HCT116 (cell line): ENCODE measurements at regions not wholly inside any gene's neighbourhood (a gene's known extent, or its start where the extent isn't known, plus 50 kb on each side); places are given as distances from the start of the nearest gene placed in this dataset.

Source experiments
- ATAC-seq: fragments of 200-7000 bp; cut with Tn5 transposase; 2 replicates; pipeline ENCODE4 v1.9.1; 2020; ENCODE audit warnings: mild to moderate bottlenecking, moderate library complexity
- BruUV-seq: library from RNA; stranded (reverse); fragments of 400-500 nt; replicated peaks from 2 replicates; lab custom pipeline; 2021; lab: Mats Ljungman, UMichigan
- CTCF ChIA-PET: fragments of 300-600 bp; sonication (Branson Sonifier 250); formaldehyde crosslinking; loops from one replicate; lab custom pipeline; 2021; ENCODE audit warnings: antibody characterized with exemption; lab: Charles Lee
- POLR2A ChIA-PET: fragments of 300-600, 350-600 bp; sonication (Branson Sonifier 250); formaldehyde crosslinking; loops from one replicate; lab custom pipeline; 2021; ENCODE audit warnings: antibody characterized with exemption; lab: Charles Lee
- RAD21 ChIA-PET, 2 experiments: fragments of 300-600 bp; sonication (Branson Sonifier 250); formaldehyde crosslinking; loops; one replicate each; lab custom pipeline; 2023; ENCODE audit warnings: low total read pairs in 2 of 2; ENCODE audit not compliant: uncharacterized antibody in 2 of 2, unreplicated experiment in 2 of 2, low non-redundant PET in 1 of 2; lab: Charles Lee
- DNase-seq: peaks from one replicate; pipeline ENCODE4 v3.0.0-alpha.2; 2010; ENCODE audit warnings: low read depth, low spot score
- H2AFZ ChIP-seq: fragments of 200-600 bp; shearing (Covaris generic), sonication (generic); 2 replicates; pipeline ENCODE4 v1.6.1; 2017; ENCODE audit warnings: low read depth, mixed run types, mixed read lengths, antibody characterized with exemption, low read length; ENCODE audit not compliant: poor library complexity, severe bottlenecking
- H3K27ac ChIP-seq: 2 replicates; pipeline ENCODE4 v1.5.1; 2012; ENCODE audit warnings: low read depth, low read length
- H3K27me3 ChIP-seq: fragments of 200-600 bp; sonication (generic); 2 replicates; pipeline ENCODE4 v1.6.1; 2016; ENCODE audit warnings: mixed run types, low read length, mixed read lengths; ENCODE audit not compliant: insufficient read depth
- H3K36me3 ChIP-seq, 2 experiments: fragments of 200-500 bp in 1 of 2; fragments of 200-600 bp in 1 of 2; sonication (Bioruptor generic) in 1 of 2; sonication (generic) in 1 of 2; 2 replicates each; pipeline versions ENCODE4 v1.5.1 to v1.6.1; 2014 to 2016; ENCODE audit warnings: low read length in 2 of 2, inconsistent platforms in 1 of 2, mixed read lengths in 1 of 2, mixed run types in 1 of 2; ENCODE audit not compliant: insufficient read depth in 2 of 2, control insufficient read depth in 1 of 2
- H3K4me1 ChIP-seq, 2 experiments: fragments of 200-600 bp in 1 of 2; sonication (generic) in 1 of 2; 2 replicates each; pipeline versions ENCODE4 v1.5.1 to v1.6.1; 2012 to 2017; ENCODE audit warnings: low read length in 2 of 2, inconsistent platforms in 1 of 2, mild to moderate bottlenecking in 1 of 2, mixed read lengths in 1 of 2, mixed run types in 1 of 2, moderate library complexity in 1 of 2; ENCODE audit not compliant: insufficient read depth in 2 of 2, control insufficient read depth in 1 of 2
- H3K4me2 ChIP-seq: fragments of 200-600 bp; sonication (generic); 2 replicates; pipeline ENCODE4 v1.6.1; 2017; ENCODE audit warnings: mixed run types, low read length, mixed read lengths
- H3K4me3 ChIP-seq, 2 experiments: fragments of 200-600 bp in 1 of 2; sonication (generic) in 1 of 2; replicated peaks in 1 of 2; 2 replicates each; pipeline ENCODE4 v1.5.1; 2011 to 2016; ENCODE audit warnings: low read length in 2 of 2, control low read depth in 1 of 2, low read depth in 1 of 2, mild to moderate bottlenecking in 1 of 2, mixed read lengths in 1 of 2, mixed run types in 1 of 2
- H3K79me2 ChIP-seq: fragments of 200-600 bp; sonication (generic); 2 replicates; pipeline ENCODE4 v1.6.1; 2017; ENCODE audit warnings: mild to moderate bottlenecking, mixed run types, low read length, moderate library complexity, mixed read lengths; ENCODE audit not compliant: insufficient read depth
- H3K9ac ChIP-seq: fragments of 200-600 bp; sonication (generic); 2 replicates; pipeline ENCODE4 v1.6.1; 2016; ENCODE audit warnings: low read length, mixed read lengths
- H3K9me2 ChIP-seq: fragments of 200-600 bp; sonication (generic), shearing (Covaris generic); 2 replicates; pipeline ENCODE4 v1.6.1; 2017; ENCODE audit warnings: mixed run types, mild to moderate bottlenecking, moderate library complexity; ENCODE audit not compliant: insufficient read depth
- H3K9me3 ChIP-seq, 2 experiments: fragments of 200-500 bp in 1 of 2; fragments of 200-600 bp in 1 of 2; sonication (Bioruptor generic) in 1 of 2; sonication (generic) in 1 of 2; 2 replicates each; pipeline ENCODE4 v1.6.1; 2014 to 2017; ENCODE audit warnings: low read length in 2 of 2, mixed read lengths in 2 of 2, inconsistent platforms in 1 of 2, low read depth in 1 of 2, mild to moderate bottlenecking in 1 of 2, mixed run types in 1 of 2, moderate library complexity in 1 of 2; ENCODE audit not compliant: control insufficient read depth in 1 of 2, insufficient read depth in 1 of 2
- H4K20me1 ChIP-seq: fragments of 200-600 bp; sonication (generic), shearing (Covaris generic); 2 replicates; pipeline ENCODE4 v1.6.1; 2017; ENCODE audit warnings: mixed run types, mild to moderate bottlenecking, moderate library complexity; ENCODE audit not compliant: insufficient read depth
- CBX3 ChIP-seq: IDR thresholded peaks from 2 replicates; pipeline ENCODE4 v1.6.1; 2012; ENCODE audit warnings: low read depth
- CEBPB ChIP-seq: IDR thresholded peaks from 2 replicates; pipeline ENCODE4 v1.6.1; 2012; ENCODE audit warnings: low read depth
- EGR1 ChIP-seq: IDR thresholded peaks from 2 replicates; pipeline ENCODE4 v1.6.1; 2012; ENCODE audit warnings: low read depth
- ELF1 ChIP-seq: IDR thresholded peaks from 2 replicates; pipeline ENCODE4 v1.6.1; 2012; ENCODE audit warnings: low read depth, borderline replicate concordance
- EZH2 ChIP-seq: fragments of 200-600 bp; sonication (generic); IDR thresholded peaks from 2 replicates; pipeline ENCODE4 v1.6.1; 2017; ENCODE audit warnings: antibody characterized with exemption, mixed run types
- FOSL1 ChIP-seq: IDR thresholded peaks from 2 replicates; pipeline ENCODE4 v1.6.1; 2012; ENCODE audit warnings: low read depth
- JUND ChIP-seq: IDR thresholded peaks from 2 replicates; pipeline ENCODE4 v1.6.1; 2012
- POLR2A ChIP-seq: IDR thresholded peaks from 2 replicates; pipeline ENCODE4 v1.7.0; 2011; ENCODE audit warnings: borderline replicate concordance; ENCODE audit not compliant: insufficient read depth, insufficient read length; ENCODE audit errors: extremely low read depth
- POLR2AphosphoS5 ChIP-seq: IDR thresholded peaks from 2 replicates; pipeline ENCODE4 v1.6.1; 2011; ENCODE audit warnings: mild to moderate bottlenecking, low read depth, low read length, moderate library complexity
- SIN3A ChIP-seq: IDR thresholded peaks from 2 replicates; pipeline ENCODE4 v1.6.1; 2012; ENCODE audit warnings: low read depth
- SP1 ChIP-seq: IDR thresholded peaks from 2 replicates; pipeline ENCODE4 v1.6.1; 2012; ENCODE audit warnings: low read depth
- SRF ChIP-seq: IDR thresholded peaks from 2 replicates; pipeline ENCODE4 v1.6.1; 2012; ENCODE audit warnings: low read depth
- TCF7L2 ChIP-seq: IDR thresholded peaks from 2 replicates; pipeline ENCODE4 v1.7.0; 2011; ENCODE audit warnings: borderline replicate concordance, inconsistent platforms; ENCODE audit not compliant: insufficient read depth, insufficient read length; ENCODE audit errors: extremely low read depth
- YY1 ChIP-seq: IDR thresholded peaks from 2 replicates; pipeline ENCODE4 v1.6.1; 2011; ENCODE audit warnings: low read length, low read depth, moderate library complexity, mild to moderate bottlenecking; ENCODE audit not compliant: insufficient replicate concordance; ENCODE audit errors: extremely low read depth
- ZFX ChIP-seq: fragments of 450-650 bp; IDR thresholded peaks from 2 replicates; pipeline ENCODE4 v1.6.1; 2017
- ZNF274 ChIP-seq: fragments of 200-500 bp; sonication (Bioruptor generic); IDR thresholded peaks from 2 replicates; pipeline ENCODE4 v1.6.1; 2014; ENCODE audit warnings: mild to moderate bottlenecking, low read depth, low read length, inconsistent platforms
- intact Hi-C: fragments of 100-400 bp; cut with micrococcal nuclease; formaldehyde crosslinking; loops from 2 replicates; pipeline ENCODE4 v1.10.0; 2022
- TF ChIP-seq, protein P1 (sequence below): IDR thresholded peaks from 2 replicates; pipeline ENCODE4 v1.6.1; 2012; ENCODE audit warnings: low read depth
- TF ChIP-seq, protein P2 (sequence below), 3 experiments: fragments of 200-600 bp in 1 of 3; sonication (generic) in 1 of 3; IDR thresholded peaks in 2 of 3; conservative IDR thresholded peaks in 1 of 3; 2 replicates each; pipeline ENCODE4 v1.5.1; 2012 to 2017; ENCODE audit warnings: low read depth in 2 of 3, low read length in 2 of 3, antibody characterized with exemption in 1 of 3, borderline replicate concordance in 1 of 3, control low read depth in 1 of 3, mild to moderate bottlenecking in 1 of 3, mixed read lengths in 1 of 3, mixed run types in 1 of 3, moderate library complexity in 1 of 3; ENCODE audit not compliant: insufficient read depth in 1 of 3
- TF ChIP-seq, protein P3 (sequence below): IDR thresholded peaks from 2 replicates; pipeline ENCODE4 v1.6.1; 2011; ENCODE audit warnings: mild to moderate bottlenecking, low read length, moderate library complexity; ENCODE audit not compliant: insufficient replicate concordance; ENCODE audit errors: extremely low read depth
- TF ChIP-seq, protein P4 (sequence below): IDR thresholded peaks from 2 replicates; pipeline ENCODE4 v1.6.1; 2012

DNA sequence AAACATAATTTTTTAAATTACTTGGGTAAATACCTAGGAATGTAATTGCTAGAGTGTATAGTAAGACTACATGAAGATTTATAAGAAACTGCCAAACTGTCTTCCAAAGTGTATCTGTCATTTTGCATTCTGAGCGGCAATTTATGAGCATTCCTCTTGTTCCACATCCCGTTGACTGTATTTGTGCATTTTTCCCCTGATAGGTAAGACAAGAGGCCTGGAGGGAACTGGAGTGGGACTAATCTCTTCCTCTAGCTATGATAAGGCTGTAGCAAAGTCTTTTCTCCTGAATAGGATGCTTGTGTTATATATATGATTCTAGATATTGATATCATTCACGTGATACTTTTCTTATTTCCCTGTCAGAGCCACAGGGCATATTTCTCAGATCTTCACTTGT lies 1557.5 kb downstream of the GRIK2 start:
- H3K79me2 ChIP-seq, result no peaks in the 10 kb centered on the region
- H3K27ac ChIP-seq, result no peak overlapping the region
- no peak overlapping the region for H3K4me2 ChIP-seq
- no peaks in the 10 kb centered on the region for H3K36me3 ChIP-seq
- H3K4me3 ChIP-seq, result no peak overlapping the region
- TF ChIP-seq YY1 (no peak), ZNF274 (no peak), ZFX (no peak), JUND (no peak), SIN3A (no peak), EZH2 (no peak), EGR1 (no peak), ELF1 (no peak), FOSL1 (no peak), SRF (no peak), POLR2AphosphoS5 (no peak), POLR2A (no peak), SP1 (no peak), CBX3 (no peak), CEBPB (no peak), TCF7L2 (no peak)
- TF ChIP-seq, protein P1, sequence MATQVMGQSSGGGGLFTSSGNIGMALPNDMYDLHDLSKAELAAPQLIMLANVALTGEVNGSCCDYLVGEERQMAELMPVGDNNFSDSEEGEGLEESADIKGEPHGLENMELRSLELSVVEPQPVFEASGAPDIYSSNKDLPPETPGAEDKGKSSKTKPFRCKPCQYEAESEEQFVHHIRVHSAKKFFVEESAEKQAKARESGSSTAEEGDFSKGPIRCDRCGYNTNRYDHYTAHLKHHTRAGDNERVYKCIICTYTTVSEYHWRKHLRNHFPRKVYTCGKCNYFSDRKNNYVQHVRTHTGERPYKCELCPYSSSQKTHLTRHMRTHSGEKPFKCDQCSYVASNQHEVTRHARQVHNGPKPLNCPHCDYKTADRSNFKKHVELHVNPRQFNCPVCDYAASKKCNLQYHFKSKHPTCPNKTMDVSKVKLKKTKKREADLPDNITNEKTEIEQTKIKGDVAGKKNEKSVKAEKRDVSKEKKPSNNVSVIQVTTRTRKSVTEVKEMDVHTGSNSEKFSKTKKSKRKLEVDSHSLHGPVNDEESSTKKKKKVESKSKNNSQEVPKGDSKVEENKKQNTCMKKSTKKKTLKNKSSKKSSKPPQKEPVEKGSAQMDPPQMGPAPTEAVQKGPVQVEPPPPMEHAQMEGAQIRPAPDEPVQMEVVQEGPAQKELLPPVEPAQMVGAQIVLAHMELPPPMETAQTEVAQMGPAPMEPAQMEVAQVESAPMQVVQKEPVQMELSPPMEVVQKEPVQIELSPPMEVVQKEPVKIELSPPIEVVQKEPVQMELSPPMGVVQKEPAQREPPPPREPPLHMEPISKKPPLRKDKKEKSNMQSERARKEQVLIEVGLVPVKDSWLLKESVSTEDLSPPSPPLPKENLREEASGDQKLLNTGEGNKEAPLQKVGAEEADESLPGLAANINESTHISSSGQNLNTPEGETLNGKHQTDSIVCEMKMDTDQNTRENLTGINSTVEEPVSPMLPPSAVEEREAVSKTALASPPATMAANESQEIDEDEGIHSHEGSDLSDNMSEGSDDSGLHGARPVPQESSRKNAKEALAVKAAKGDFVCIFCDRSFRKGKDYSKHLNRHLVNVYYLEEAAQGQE, result no peak
- TF ChIP-seq, protein P2, sequence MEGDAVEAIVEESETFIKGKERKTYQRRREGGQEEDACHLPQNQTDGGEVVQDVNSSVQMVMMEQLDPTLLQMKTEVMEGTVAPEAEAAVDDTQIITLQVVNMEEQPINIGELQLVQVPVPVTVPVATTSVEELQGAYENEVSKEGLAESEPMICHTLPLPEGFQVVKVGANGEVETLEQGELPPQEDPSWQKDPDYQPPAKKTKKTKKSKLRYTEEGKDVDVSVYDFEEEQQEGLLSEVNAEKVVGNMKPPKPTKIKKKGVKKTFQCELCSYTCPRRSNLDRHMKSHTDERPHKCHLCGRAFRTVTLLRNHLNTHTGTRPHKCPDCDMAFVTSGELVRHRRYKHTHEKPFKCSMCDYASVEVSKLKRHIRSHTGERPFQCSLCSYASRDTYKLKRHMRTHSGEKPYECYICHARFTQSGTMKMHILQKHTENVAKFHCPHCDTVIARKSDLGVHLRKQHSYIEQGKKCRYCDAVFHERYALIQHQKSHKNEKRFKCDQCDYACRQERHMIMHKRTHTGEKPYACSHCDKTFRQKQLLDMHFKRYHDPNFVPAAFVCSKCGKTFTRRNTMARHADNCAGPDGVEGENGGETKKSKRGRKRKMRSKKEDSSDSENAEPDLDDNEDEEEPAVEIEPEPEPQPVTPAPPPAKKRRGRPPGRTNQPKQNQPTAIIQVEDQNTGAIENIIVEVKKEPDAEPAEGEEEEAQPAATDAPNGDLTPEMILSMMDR (IDR thresholded peaks at IDR 0.05 in 2 of 3, conservative IDR thresholded peaks at IDR 0.05 in 1 of 3; ENCODE audit: borderline replicate concordance in 1 of 3, insufficient read depth in 1 of 3, low read depth in 2 of 3, low read length in 2 of 3), result no peak
- TF ChIP-seq, protein P3, sequence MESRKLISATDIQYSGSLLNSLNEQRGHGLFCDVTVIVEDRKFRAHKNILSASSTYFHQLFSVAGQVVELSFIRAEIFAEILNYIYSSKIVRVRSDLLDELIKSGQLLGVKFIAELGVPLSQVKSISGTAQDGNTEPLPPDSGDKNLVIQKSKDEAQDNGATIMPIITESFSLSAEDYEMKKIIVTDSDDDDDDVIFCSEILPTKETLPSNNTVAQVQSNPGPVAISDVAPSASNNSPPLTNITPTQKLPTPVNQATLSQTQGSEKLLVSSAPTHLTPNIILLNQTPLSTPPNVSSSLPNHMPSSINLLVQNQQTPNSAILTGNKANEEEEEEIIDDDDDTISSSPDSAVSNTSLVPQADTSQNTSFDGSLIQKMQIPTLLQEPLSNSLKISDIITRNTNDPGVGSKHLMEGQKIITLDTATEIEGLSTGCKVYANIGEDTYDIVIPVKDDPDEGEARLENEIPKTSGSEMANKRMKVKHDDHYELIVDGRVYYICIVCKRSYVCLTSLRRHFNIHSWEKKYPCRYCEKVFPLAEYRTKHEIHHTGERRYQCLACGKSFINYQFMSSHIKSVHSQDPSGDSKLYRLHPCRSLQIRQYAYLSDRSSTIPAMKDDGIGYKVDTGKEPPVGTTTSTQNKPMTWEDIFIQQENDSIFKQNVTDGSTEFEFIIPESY, result no peak
- TF ChIP-seq, protein P4, sequence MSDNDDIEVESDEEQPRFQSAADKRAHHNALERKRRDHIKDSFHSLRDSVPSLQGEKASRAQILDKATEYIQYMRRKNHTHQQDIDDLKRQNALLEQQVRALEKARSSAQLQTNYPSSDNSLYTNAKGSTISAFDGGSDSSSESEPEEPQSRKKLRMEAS, result no peak
- ChIA-PET CTCF (no interaction called here), RAD21 (no interaction called here), POLR2A (no interaction called here)
- no peak overlapping the region for H2AFZ ChIP-seq
- no peaks in the 10 kb centered on the region for H3K9me2 ChIP-seq
- no peak overlapping the region for H3K9ac ChIP-seq
- H3K4me1 ChIP-seq, result no peaks in the 10 kb centered on the region
- no TSS peak for BruUV-seq
- intact Hi-C loops, result no loop called here
- H3K27me3 ChIP-seq, result no peaks in the 10 kb centered on the region
- no peaks in the 10 kb centered on the region for H4K20me1 ChIP-seq
- no peak for ATAC-seq
- DNase-seq, result no peak
- no peaks in the 10 kb centered on the region for H3K9me3 ChIP-seq
